BJ (cell line): ENCODE measurements at regions not wholly inside any gene's neighbourhood (a gene's known extent, or its start where the extent isn't known, plus 50 kb on each side); places are given as distances from the start of the nearest gene placed in this dataset.

Source experiments
- CTCF ChIA-PET: fragments of 350-600 bp; formaldehyde crosslinking; extraction: SDS; loops from one replicate; lab custom pipeline; 2021; ENCODE audit warnings: antibody characterized with exemption, inconsistent platforms; lab: Yijun Ruan, JAX
- POLR2A ChIA-PET: fragments of 300-600 bp; sonication (Branson Sonifier 250); formaldehyde crosslinking; extraction: SDS; loops from one replicate; lab custom pipeline; 2021; ENCODE audit warnings: antibody characterized with exemption; lab: Charles Lee
- DNase-seq: peaks from one replicate; pipeline ENCODE4 v3.0.0-alpha.2; 2011; ENCODE audit warnings: low read depth
- H3K27me3 ChIP-seq: 2 replicates; pipeline ENCODE4 v1.6.0; 2011; ENCODE audit warnings: low read length; ENCODE audit not compliant: control insufficient read depth, insufficient read depth
- H3K36me3 ChIP-seq: 2 replicates; pipeline ENCODE4 v1.5.1; 2011; ENCODE audit warnings: low read length; ENCODE audit not compliant: control insufficient read depth, insufficient read depth
- H3K4me3 ChIP-seq: 2 replicates; pipeline ENCODE4 v1.5.1; 2011; ENCODE audit warnings: low read depth, mild to moderate bottlenecking, control low read depth, low read length
- TF ChIP-seq, protein P1 (sequence below): IDR thresholded peaks from 2 replicates; pipeline ENCODE4 v1.5.1; 2011; ENCODE audit warnings: low read depth, mild to moderate bottlenecking, control low read depth, inconsistent platforms, low read length, moderate library complexity; ENCODE audit not compliant: insufficient read depth

DNA sequence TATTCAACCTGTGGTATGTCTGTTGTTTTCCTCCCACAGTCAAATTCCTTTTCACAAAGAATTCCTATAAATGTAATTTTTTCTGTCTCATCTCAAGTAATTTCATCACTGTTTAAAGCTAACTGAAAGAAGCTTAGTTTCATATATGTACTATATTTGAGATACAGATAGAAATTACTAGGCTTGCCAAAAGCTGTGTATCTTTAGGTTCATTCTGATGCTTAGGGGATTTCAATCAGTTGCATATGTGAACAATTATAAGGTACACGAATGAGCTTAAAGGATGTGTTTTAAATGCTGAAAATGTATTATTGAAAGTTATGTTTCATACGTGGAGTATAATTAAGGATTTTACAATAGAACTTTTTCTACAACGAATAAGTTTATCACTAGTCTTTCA lies 59.2 kb upstream of the DSG1 start:
- POLR2A ChIA-PET: no interaction called here
- Histone ChIP-seq H3K36me3 (no peaks in the 10 kb centered on the region), H3K4me3 (no peak overlapping the region), H3K27me3 (no peaks in the 10 kb centered on the region)
- TF ChIP-seq, protein P1, sequence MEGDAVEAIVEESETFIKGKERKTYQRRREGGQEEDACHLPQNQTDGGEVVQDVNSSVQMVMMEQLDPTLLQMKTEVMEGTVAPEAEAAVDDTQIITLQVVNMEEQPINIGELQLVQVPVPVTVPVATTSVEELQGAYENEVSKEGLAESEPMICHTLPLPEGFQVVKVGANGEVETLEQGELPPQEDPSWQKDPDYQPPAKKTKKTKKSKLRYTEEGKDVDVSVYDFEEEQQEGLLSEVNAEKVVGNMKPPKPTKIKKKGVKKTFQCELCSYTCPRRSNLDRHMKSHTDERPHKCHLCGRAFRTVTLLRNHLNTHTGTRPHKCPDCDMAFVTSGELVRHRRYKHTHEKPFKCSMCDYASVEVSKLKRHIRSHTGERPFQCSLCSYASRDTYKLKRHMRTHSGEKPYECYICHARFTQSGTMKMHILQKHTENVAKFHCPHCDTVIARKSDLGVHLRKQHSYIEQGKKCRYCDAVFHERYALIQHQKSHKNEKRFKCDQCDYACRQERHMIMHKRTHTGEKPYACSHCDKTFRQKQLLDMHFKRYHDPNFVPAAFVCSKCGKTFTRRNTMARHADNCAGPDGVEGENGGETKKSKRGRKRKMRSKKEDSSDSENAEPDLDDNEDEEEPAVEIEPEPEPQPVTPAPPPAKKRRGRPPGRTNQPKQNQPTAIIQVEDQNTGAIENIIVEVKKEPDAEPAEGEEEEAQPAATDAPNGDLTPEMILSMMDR: no peak
- DNase-seq: no peak
- CTCF ChIA-PET: interaction anchor here (1.2 kb wide), 1 partner anchor 10 kb away, joined by 3 read pairs; no protein-coding TSS in a partner anchor

DNA sequence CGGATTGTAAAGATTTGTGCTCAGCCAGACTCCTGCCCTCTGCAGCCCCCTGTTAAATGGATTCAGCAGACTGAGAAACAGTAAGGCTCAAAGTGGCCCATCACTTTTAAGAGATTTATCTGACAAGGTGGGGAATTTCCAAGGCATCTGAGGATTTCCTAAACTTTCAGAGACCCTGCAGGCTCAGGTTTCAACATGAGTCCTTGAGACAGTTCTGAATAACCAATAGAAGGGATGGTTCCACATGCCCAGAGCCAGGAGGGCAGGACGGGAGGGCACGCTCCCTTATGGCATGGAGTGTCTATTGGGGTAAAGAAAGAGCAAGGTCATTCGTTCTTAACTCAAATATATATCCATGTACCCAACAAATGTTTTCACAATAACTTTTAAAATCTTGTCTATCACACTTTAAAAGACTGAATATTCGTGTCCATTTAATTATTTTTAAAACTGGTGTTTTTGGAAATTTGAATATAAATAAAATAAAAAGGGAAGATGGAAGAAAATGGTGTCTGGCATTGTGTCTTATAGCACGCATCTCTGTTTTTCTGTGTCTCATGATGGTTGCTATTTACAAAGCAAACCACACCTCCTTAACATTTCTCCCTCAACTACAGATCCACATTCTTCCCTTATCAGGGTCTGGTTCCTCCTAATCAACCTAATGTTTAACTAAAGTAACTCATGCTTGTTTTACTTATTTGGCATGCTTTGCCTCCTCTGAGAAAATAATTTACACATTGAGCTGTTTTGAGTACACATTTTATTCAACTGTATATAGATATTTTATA lies 56.0 kb upstream of the DSG1 start:
- H3K27me3 ChIP-seq: no peaks in the 10 kb centered on the region
- no peak overlapping the region for H3K4me3 ChIP-seq
- CTCF ChIA-PET: interaction anchor here (0.7 kb wide), 1 partner anchor 9 kb away, joined by 3 read pairs; no protein-coding TSS in a partner anchor
- DNase-seq: no peak
- TF ChIP-seq, protein P1: no peak
- no peaks in the 10 kb centered on the region for H3K36me3 ChIP-seq
- POLR2A ChIA-PET: no interaction called here

DNA sequence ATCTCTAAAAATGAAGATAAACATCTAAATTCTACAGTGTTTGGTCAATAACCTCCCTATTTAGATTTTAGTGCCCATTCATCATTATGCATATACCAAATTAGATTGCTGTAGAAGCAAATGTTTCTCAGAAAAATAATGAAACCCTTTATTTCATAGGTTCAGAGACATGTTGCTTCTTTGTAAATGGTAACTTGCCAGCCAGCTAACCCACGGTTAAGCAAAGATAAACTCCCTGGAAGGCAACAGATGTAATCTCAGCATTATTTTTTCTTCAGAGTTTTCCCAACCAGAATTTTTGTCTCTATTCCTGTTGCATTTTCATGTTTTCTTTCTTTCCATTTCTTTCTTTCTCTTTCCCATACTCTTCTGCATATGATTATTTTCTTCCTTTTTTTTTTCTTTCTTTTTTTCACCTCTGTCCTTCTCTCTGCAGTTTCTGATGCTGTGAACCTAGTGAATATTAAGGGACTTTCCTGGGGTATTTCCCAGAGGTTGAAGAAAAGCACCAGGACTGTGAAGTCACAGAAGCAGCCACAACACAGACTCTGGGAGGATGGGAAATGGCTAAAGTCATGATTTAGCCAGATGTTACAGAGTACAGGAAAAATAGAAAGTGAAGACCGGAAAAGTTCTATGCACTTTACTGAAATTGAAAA lies 50.0 kb upstream of the DSG1 start:
- no peak overlapping the region for H3K4me3 ChIP-seq
- TF ChIP-seq, protein P1: no peak
- no peak for DNase-seq
- H3K36me3 ChIP-seq: no peaks in the 10 kb centered on the region
- ChIA-PET POLR2A (no interaction called here), CTCF (interaction anchor here (1.4 to 1.6 kb wide), 2 partner anchors 9 to 10 kb away, joined by 3 to 6 read pairs; no protein-coding TSS in a partner anchor)
- H3K27me3 ChIP-seq: no peaks in the 10 kb centered on the region
